ENCODE measurements at regions not wholly inside any gene's neighbourhood (a gene's known extent, or its start where the extent isn't known, plus 50 kb on each side); places are given as distances from the start of the nearest gene placed in this dataset.
A peak's percentile ranks its signal among the peaks of the same experiment; 100 is the strongest.

DNA sequence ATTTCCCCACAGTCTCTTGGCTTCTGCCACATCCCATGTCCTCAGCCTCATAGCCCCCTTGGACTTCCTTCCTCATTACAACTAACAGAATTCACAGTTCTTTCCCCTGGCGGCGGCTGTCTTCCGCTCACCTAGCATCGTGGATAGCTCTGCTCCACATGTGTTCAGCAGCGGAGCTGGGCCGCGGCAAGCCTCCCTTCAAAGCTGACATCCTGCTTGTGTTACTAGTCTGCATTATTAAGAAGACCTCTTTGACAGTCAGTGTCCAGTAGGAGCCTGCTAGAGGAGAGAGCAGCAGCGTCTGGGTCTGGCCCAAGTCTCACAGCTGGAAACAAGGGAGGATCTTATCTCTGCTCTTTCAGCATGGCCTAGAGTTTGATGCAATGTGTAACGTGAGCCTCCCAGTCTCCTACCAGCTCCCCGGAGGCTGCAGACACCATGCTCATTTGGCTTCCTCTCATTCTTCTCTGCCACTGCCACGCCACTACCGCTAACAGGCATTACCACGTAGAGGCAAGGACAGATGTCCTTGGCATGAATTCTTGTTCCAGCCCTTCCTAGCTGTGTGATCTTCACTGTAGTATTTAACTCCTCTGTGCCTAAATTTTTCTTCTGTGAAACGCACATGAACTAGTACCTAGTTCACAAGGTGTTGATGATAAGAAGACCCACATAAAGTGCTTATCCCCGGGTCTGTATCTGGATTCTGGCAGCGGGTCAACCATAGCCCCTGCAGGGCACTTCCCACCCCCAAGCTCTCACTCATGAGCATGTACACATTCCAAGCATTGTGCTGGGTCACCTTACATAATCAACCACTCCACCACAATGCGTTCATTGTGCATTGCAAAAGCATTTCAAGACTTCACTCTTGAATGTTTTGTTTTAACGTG is 107.1 kb upstream of the BACH2 start:
- DNase-seq, result peak; percentile 91
- H3K27ac ChIP-seq, result peak overlapping the region; percentile 32

DNA sequence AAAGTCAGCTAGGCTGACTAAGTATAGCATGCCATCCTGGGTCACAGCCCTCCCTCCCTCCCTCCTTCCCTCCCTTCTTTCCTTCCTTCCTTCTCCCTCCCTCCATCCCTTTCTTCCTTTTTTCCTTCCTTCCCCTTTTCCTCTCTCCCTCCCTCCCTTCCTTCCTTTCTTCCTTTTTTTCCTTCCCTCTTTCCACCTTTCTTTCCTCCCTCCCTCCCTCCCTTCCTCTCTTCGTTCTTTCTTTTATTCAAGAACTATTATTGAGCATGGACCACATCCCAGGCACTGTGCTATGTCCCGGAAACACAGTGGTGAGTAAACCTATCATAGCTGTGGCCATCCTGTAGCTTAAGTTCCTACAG is 106.2 kb upstream of the BACH2 start:
- no peak overlapping the region for H3K27ac ChIP-seq
- no peak overlapping the region for H3K4me3 ChIP-seq (ENCODE audit: low read depth, low read length)
- in situ Hi-C loops (cut with HindIII; ENCODE audit: low pct_ligation_motif_present, low sequenced_read_pairs), result no loop called here
- H3K27me3 ChIP-seq (replicated peaks), result no peaks in the 10 kb centered on the region
- no peak for DNase-seq
- no peaks in the 10 kb centered on the region for H3K36me3 ChIP-seq (replicated peaks)
- TF ChIP-seq, protein P1, sequence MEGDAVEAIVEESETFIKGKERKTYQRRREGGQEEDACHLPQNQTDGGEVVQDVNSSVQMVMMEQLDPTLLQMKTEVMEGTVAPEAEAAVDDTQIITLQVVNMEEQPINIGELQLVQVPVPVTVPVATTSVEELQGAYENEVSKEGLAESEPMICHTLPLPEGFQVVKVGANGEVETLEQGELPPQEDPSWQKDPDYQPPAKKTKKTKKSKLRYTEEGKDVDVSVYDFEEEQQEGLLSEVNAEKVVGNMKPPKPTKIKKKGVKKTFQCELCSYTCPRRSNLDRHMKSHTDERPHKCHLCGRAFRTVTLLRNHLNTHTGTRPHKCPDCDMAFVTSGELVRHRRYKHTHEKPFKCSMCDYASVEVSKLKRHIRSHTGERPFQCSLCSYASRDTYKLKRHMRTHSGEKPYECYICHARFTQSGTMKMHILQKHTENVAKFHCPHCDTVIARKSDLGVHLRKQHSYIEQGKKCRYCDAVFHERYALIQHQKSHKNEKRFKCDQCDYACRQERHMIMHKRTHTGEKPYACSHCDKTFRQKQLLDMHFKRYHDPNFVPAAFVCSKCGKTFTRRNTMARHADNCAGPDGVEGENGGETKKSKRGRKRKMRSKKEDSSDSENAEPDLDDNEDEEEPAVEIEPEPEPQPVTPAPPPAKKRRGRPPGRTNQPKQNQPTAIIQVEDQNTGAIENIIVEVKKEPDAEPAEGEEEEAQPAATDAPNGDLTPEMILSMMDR (IDR thresholded peaks at IDR 0.05; ENCODE audit: low read depth, low read length, missing control alignments), result no peak

More for the DNA sequence above, 107.1 kb upstream of the BACH2 start:
- in situ Hi-C loops (cut with HindIII; ENCODE audit: low pct_ligation_motif_present, low sequenced_read_pairs), result no loop called here
- H3K4me3 ChIP-seq (ENCODE audit: low read depth, low read length), result no peak overlapping the region
- TF ChIP-seq, protein P1 (IDR thresholded peaks at IDR 0.05; ENCODE audit: low read depth, low read length, missing control alignments), result peak; percentile 28
- no peaks in the 10 kb centered on the region for H3K27me3 ChIP-seq (replicated peaks)
- H3K36me3 ChIP-seq (replicated peaks), result no peaks in the 10 kb centered on the region

GRCh38 chr6:90401933-90402830 is 105.5 kb upstream of the BACH2 start:
- DNase-seq, result no peak
- TF ChIP-seq, protein P1 (IDR thresholded peaks at IDR 0.05; ENCODE audit: low read depth, low read length, missing control alignments), result no peak
- H3K4me3 ChIP-seq (ENCODE audit: low read depth, low read length), result no peak overlapping the region
- in situ Hi-C loops (cut with HindIII; ENCODE audit: low pct_ligation_motif_present, low sequenced_read_pairs), result no loop called here
- no peaks in the 10 kb centered on the region for H3K36me3 ChIP-seq (replicated peaks)
- H3K27me3 ChIP-seq (replicated peaks), result no peaks in the 10 kb centered on the region
- no peak overlapping the region for H3K27ac ChIP-seq

DNA sequence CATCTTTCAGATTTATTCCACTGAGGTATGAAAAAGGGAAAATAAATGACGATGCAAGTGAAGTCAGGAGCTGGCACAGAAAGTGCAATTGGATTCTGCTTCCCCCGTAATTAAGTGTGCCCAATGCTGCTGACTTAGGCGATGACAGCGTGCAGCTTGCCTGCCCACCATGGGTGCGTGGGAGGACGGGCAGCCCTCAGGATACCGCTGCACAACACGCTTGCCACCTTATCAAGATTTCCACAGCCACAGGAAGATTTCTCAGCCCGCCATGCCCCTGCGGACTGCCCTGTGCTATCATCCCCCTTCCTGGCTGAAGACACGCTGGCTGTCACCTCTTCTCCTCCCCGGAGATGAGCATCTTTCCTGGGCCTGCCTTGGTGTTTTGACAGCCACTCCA is 103.3 kb upstream of the BACH2 start:
- TF ChIP-seq, protein P1 (IDR thresholded peaks at IDR 0.05; ENCODE audit: low read depth, low read length, missing control alignments), result no peak
- DNase-seq, result no peak
- no peaks in the 10 kb centered on the region for H3K27me3 ChIP-seq (replicated peaks)
- no peak overlapping the region for H3K27ac ChIP-seq
- in situ Hi-C loops (cut with HindIII; ENCODE audit: low pct_ligation_motif_present, low sequenced_read_pairs), result no loop called here
- no peak overlapping the region for H3K4me3 ChIP-seq (ENCODE audit: low read depth, low read length)
- H3K36me3 ChIP-seq (replicated peaks), result no peaks in the 10 kb centered on the region

DNA sequence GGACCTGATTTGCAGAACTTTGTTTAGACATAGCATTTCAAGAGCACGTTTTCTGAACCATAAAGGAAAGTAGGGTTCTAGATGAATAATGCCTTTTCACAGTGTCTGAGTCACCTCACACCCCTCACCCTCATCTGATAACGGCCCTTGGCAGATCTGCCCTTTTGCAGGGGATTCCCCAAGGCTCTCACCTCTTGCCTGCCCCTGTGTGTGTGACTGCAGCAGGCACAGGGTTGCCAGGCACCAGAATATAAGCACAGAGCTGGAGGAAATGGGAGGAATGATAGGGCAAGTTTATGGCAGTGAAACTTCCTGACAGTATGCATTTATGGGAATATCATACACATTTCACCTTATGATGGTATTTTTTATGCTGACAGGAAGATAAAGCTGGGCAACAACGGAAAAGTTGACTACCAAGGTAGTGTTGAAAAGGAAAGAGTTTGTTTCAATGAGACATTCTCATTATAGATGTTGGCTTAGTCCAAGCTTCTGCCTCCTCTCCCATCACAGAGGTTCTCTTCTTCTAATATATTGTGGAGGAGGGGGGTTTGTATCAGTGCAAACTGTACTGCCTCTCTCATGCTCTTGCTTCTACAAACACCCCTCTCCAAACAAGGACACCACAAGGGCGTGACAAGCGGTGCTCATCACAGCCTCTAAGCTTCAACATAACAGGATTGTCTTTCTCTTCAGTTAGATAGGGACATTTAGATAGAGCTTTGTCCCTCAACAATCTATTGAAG is 101.5 kb upstream of the BACH2 start:
- peak; percentile 41 for DNase-seq
- peaks cover 7% of the 10 kb centered on the region for H3K27me3 ChIP-seq (replicated peaks)
- H3K27ac ChIP-seq, result no peak overlapping the region
- H3K36me3 ChIP-seq (replicated peaks), result no peaks in the 10 kb centered on the region
- TF ChIP-seq, protein P1 (IDR thresholded peaks at IDR 0.05; ENCODE audit: low read depth, low read length, missing control alignments), result no peak
- in situ Hi-C loops (cut with HindIII; ENCODE audit: low pct_ligation_motif_present, low sequenced_read_pairs), result no loop called here
- H3K4me3 ChIP-seq (ENCODE audit: low read depth, low read length), result no peak overlapping the region
